GM12875 (cell line): ENCODE measurements at regions not wholly inside any gene's neighbourhood (a gene's known extent, or its start where the extent isn't known, plus 50 kb on each side); places are given as distances from the start of the nearest gene placed in this dataset.

Source experiments
- H3K4me3 ChIP-seq: one replicate; pipeline ENCODE4 v1.5.1; 2011; ENCODE audit warnings: low read depth, low read length, control low read depth
- CTCF ChIP-seq: IDR thresholded peaks from 2 replicates; pipeline ENCODE4 v1.5.1; 2011; ENCODE audit warnings: low read depth, mild to moderate bottlenecking, control low read depth, inconsistent platforms, low read length, moderate library complexity, borderline replicate concordance; ENCODE audit not compliant: insufficient read depth

- TF ChIP-seq CTCF, result no peak
- no peak overlapping the region for H3K4me3 ChIP-seq
Observed at GRCh38 chr5:114050087-114050486, 311.8 kb upstream of the KCNN2 start.

- no peak for TF ChIP-seq CTCF
- H3K4me3 ChIP-seq, result no peak overlapping the region
Observed at GRCh38 chr5:114053372-114053771, 308.5 kb upstream of the KCNN2 start.

GRCh38 chr5:114054594-114054993 is 307.3 kb upstream of the KCNN2 start:
- no peak for TF ChIP-seq CTCF
- no peak overlapping the region for H3K4me3 ChIP-seq

- no peak overlapping the region for H3K4me3 ChIP-seq
- no peak for TF ChIP-seq CTCF
Observed at GRCh38 chr5:114055318-114056184, 306.3 kb upstream of the KCNN2 start.

GRCh38 chr5:114056185-114056538 is 305.7 kb upstream of the KCNN2 start:
- no peak for TF ChIP-seq CTCF
- no peak overlapping the region for H3K4me3 ChIP-seq

- H3K4me3 ChIP-seq, result no peak overlapping the region
- TF ChIP-seq CTCF, result no peak
Observed at GRCh38 chr5:114060866-114061265, 301.0 kb upstream of the KCNN2 start.
